ENCODE measurements at regions not wholly inside any gene's neighbourhood (a gene's known extent, or its start where the extent isn't known, plus 50 kb on each side); places are given as distances from the start of the nearest gene placed in this dataset.
"Not testable (repeated sequence)": the region's sequence is repeated elsewhere in the genome, so short reads cannot be mapped to it uniquely, and the experiment has no call there.

- DNase-seq (ENCODE audit: low read depth, low spot score): no peak
Measured at GRCh38 chr3:95626107-95626506, 1188.3 kb upstream of the EPHA6 start.

GRCh38 chr3:95627293-95627692 is 1187.1 kb upstream of the EPHA6 start:
- DNase-seq (ENCODE audit: low read depth, low spot score): no peak

DNA sequence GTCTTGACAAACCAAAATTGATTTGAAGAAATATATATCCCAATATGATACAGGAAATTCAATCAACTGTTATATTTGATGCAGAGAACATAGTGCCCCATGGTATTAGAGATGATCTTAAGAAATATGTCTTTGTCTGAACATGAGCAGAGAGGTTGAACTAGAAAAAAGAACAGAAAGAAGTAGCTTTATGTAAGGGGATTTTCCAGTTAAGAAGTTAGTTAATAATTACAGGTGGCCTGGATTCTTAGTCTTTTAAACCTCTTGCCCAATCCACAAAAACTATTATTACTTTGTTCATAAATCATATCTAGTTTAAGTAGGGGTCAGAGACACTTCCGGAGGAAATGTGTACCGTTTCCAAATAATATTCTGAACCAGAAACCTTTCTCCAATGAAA is 1186.7 kb upstream of the EPHA6 start:
- DNase-seq (ENCODE audit: low read depth, low spot score): no peak

DNA sequence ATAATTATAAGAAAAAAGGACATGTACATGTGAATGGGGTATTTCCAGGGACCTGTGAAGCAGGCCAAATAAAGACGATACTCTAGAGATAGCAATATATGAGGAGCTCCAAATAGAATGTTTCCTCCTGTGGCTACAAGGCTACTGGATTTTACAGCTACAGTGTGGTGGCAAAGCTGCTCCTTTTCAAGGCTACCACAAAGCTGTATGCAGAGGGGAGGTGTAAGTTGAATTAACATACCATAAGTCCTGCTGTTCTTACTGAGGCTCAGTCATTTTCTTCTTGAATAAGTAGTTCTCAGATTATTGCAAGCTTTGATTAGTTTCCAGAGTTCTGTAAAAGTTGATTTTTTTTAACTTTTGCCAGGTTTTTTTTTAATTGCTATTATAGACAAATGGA is 1184.6 kb upstream of the EPHA6 start:
- DNase-seq (ENCODE audit: low read depth, low spot score): no peak

DNA sequence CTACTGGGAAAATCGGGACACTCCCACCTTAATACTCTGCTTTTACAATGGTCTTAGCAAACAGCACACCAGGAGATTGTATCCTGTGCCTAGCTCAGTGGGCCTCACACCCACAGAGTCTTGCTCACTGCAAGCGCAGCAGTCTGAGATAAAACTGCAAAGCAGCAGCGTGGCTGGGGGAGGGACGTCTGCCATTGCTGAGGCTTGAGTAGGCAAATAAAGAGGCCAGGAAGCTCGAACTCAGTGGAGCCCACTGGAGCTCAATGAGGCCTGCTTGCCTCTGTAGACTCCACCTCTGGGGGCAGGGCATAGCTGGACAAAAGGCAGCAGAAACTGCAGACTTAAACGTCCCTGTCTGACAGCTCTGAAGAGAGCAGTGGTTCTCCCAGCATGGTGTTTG is 1169.1 kb upstream of the EPHA6 start:
- no peak for DNase-seq (ENCODE audit: low read depth, low spot score)

- no peak for DNase-seq (ENCODE audit: low read depth, low spot score)
Measured at GRCh38 chr3:95654570-95655362, 1159.6 kb upstream of the EPHA6 start.

GRCh38 chr3:95655363-95655986 is 1158.9 kb upstream of the EPHA6 start:
- DNase-seq (ENCODE audit: low read depth, low spot score): no peak

DNA sequence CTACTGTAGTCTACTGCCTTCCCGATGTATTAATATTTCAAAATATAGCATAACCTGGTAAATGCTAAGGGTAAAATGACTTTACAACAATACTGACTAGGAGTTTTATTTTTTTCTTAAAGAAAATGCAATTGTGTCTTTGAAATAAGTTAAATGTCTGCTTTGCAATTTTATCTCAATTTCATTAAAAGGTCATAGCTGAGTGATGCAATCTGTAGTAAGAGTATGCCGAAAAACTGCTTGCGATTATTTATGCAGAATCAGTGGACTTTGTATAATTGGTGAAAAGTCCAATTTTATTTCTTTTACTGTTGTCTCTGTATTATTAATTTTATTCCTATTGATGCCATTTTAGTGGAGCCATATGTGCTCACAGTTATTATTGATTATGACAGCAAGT is 1143.6 kb upstream of the EPHA6 start:
- DNase-seq (ENCODE audit: low read depth, low spot score): no peak

- no peak for DNase-seq (ENCODE audit: low read depth, low spot score)
Measured at GRCh38 chr3:95673215-95673614, 1141.2 kb upstream of the EPHA6 start.

DNA sequence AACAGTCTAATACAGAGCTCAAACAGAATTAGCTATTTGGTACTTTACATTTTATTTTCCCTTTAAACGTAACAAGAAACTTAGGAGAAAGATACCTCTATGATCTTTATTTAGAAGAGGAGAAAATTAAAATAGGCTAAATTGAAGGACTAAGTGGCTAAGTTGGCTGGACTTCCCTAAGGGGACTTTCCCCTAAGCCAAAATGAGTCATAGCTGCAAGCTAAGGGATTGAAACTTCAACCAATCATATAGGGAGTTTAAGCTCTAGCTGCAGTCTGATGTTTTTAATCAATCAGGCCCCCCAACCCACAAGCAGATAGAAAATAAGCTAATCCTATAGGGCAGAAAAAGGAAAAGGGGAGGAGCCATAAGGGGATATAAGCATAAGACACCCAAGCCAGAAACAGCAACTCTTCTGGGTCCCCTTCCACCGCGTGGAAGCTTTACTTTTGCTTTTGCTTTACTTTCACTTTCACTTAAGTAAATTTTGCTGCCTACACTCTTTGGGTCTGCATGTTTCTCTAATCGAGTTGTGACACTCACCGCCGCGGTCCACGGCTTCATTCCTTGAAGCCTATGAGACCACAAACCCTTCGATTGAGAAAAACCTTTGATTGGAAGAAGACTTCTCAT is 1108.5 kb upstream of the EPHA6 start:
- no peak for DNase-seq (ENCODE audit: low read depth, low spot score)

DNA sequence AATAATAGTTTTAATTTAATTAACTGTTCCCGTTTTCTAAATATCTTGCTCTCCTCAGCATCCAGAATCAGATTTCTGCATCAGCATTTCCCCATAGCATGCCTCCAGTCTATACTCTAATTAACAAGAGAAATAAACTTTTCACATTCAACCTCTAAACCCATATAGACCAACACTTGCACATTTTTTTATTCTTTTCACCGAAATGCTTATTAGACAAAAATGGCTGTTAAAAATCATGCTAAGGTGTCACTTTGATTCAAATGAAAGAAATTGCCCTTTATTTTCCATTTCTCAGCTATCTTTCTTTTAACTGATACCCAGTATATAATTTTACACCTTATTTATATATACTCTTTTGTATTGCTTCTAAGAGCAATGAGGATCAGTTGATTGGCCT is 1107.1 kb upstream of the EPHA6 start:
- DNase-seq (ENCODE audit: low read depth, low spot score): no peak

- DNase-seq (ENCODE audit: low read depth, low spot score): no peak
Measured at GRCh38 chr3:95710684-95711083, 1103.7 kb upstream of the EPHA6 start.

GRCh38 chr3:95711789-95712188 is 1102.6 kb upstream of the EPHA6 start:
- no peak for DNase-seq (ENCODE audit: low read depth, low spot score)

GRCh38 chr3:95715128-95715527 is 1099.3 kb upstream of the EPHA6 start:
- no peak for DNase-seq (ENCODE audit: low read depth, low spot score)

- no peak for DNase-seq (ENCODE audit: low read depth, low spot score)
Measured at GRCh38 chr3:95717048-95717447, 1097.3 kb upstream of the EPHA6 start.

GRCh38 chr3:95718168-95718567 is 1096.2 kb upstream of the EPHA6 start:
- DNase-seq (ENCODE audit: low read depth, low spot score): no peak

- DNase-seq (ENCODE audit: low read depth, low spot score): no peak
Measured at GRCh38 chr3:95719481-95719880, 1094.9 kb upstream of the EPHA6 start.

DNA sequence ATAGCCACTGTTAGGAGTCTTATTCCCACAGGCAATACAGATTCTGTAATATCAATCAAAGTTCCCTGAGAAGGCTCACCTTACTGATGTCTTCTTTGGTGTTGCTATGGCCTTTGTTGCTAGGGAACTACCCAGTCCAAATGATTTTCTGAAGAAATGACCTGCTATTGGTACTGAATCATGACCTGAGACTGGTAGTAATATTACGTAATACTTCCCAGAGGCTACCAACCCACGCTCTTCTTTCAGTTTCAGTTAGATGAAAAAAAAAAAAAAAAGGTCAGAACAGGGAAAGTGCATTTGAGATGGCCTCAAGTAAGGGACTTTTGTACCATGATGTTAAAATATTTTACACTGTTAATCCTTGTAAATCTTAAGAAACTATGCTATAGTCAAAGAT is 1092.5 kb upstream of the EPHA6 start:
- DNase-seq (ENCODE audit: low read depth, low spot score): no peak

- DNase-seq (ENCODE audit: low read depth, low spot score): no peak
Measured at GRCh38 chr3:95725770-95726169, 1088.6 kb upstream of the EPHA6 start.

GRCh38 chr3:95731753-95732152 is 1082.6 kb upstream of the EPHA6 start:
- no peak for DNase-seq (ENCODE audit: low read depth, low spot score)

DNA sequence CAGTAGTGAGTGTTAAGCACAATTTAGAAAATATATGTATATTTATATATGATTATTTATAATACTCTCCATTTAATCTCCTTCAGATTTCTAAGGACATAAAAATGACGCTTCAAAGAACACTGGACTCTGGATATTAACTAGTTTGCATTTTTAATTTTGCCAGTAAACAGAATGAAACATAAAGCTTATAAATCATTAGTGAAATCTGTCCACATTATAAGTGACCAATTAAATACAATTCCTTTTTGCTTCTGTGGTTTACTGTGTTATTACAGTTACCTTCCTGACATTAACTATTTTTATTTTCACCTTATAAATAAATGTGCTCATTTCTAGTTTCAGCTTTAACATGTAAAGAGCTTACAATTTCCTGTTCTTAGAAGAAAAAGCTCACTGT is 1081.1 kb upstream of the EPHA6 start:
- DNase-seq (ENCODE audit: low read depth, low spot score): no peak

GRCh38 chr3:95738045-95738444 is 1076.3 kb upstream of the EPHA6 start:
- no peak for DNase-seq (ENCODE audit: low read depth, low spot score)

DNA sequence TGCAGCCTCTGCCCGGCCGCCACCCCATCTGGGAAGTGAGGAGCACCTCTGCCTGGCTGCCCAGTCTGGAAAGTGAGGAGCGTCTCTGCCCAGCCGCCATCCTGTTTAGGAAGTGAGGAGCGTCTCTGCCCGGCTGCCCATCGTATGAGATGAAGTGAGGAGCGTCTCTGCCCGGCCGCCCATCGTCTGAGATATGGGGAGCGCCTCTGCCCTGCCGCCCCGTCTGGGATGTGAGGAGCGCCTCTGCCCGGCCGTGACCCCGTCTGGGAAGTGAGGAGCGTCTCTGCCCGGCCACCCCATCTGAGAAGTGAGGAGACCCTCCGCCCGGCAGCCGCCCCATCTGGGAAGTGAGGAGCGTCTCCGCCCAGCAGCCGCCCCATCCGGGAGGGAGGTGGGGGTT is 1069.5 kb upstream of the EPHA6 start:
- DNase-seq (ENCODE audit: low read depth, low spot score): not testable (repeated sequence)

Data from ELF-1 (cell line).